NCI-H524 (cell line): ENCODE measurements at regions not wholly inside any gene's neighbourhood (a gene's known extent, or its start where the extent isn't known, plus 50 kb on each side); places are given as distances from the start of the nearest gene placed in this dataset.
A peak's percentile ranks its signal among the peaks of the same experiment; 100 is the strongest.

Source experiments
- DNase-seq, 2 experiments: peaks; one replicate each; lab custom pipeline; 2025; lab: John Stamatoyannopoulos, UW

DNA sequence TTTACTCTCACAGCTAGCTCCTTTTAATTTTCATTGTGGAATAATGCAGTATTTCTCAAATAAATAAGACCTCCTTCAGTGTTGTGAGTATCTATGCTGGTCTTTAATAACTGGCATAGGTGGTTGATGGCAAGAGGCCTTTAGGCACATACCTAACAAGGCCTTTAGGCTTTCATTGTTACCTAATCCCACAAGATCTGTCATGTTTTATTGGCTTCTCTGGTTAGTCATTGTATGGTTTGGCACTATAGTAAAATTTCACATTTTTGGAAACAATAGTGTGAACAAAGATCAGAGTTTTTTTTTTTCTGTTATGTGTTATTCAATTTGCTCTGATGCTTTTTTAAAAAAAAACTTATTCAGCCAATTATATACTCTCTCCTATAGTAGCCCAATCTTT, 89.8 kb upstream of the NEUROD1 start:
- no peak for DNase-seq

DNA sequence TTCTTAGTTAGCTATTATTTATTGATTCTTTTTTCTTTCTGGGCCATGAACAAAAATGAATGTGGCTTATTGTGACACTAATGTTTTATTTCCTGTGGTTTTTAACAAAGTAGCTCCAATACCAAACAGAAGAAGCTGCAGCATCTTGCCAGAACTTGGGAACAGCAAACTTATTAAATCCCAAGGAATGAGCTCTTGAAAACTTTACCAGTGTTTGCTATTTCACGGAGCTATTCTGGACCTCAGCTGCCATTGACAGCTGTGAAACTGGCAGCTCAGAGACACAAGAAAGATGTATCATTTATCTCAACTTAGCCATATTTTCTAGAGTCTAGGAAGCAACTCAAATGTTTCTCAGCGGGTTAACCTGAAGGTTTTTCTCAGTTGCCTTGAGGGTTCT, 91.0 kb upstream of the NEUROD1 start:
- no peak for DNase-seq

- DNase-seq: no peak
Measured at GRCh38 chr2:181772334-181772733, 92.0 kb upstream of the NEUROD1 start.

DNA sequence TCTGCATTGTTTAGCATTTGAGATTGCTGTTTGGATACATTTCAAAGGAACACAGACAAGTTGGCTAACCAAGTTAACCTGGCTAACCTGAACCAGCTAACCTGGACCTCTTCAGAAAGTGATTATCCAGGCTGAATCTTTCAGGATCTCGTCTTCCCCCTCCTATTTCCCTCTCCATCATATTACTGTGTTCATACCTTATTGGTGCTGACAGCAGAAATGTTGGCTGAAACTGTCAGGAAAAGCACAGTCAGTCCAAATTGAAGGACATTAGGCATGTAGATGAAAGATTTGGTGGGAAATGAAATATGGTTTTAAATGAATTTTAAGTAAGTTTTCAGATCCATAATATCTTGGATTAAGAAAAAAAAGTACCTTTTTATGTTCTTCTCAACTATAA, 92.5 kb upstream of the NEUROD1 start:
- DNase-seq: no peak

- DNase-seq: no peak
Measured at GRCh38 chr2:181774685-181775084, 94.4 kb upstream of the NEUROD1 start.

GRCh38 chr2:181776336-181776735, 96.0 kb upstream of the NEUROD1 start:
- DNase-seq: no peak

DNA sequence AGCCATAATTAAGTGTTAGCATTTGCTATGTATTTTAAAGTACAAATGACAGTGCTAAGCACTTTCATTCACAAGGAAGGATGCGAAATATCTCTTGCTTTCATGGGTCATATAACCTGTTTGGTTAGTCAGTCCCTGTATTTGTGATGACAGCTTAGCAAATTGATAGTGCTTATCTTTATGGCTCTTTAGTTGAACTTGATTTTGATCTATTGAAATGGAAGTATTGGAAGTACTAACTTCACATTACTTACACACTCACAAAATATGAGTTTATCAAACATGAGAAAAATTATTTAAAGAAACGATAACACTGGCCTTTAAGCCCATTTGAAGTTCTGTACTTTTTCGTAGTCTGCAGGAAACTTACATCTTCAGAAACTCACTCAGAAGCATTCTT, 97.4 kb upstream of the NEUROD1 start:
- DNase-seq: no peak

GRCh38 chr2:181778621-181779201, 98.4 kb upstream of the NEUROD1 start:
- DNase-seq: no peak

GRCh38 chr2:181779288-181780021, 99.1 kb upstream of the NEUROD1 start:
- no peak for DNase-seq

- no peak for DNase-seq
Measured at GRCh38 chr2:181780047-181780651, 99.8 kb upstream of the NEUROD1 start.

GRCh38 chr2:181780657-181781056, 100.3 kb upstream of the NEUROD1 start:
- DNase-seq: no peak

DNA sequence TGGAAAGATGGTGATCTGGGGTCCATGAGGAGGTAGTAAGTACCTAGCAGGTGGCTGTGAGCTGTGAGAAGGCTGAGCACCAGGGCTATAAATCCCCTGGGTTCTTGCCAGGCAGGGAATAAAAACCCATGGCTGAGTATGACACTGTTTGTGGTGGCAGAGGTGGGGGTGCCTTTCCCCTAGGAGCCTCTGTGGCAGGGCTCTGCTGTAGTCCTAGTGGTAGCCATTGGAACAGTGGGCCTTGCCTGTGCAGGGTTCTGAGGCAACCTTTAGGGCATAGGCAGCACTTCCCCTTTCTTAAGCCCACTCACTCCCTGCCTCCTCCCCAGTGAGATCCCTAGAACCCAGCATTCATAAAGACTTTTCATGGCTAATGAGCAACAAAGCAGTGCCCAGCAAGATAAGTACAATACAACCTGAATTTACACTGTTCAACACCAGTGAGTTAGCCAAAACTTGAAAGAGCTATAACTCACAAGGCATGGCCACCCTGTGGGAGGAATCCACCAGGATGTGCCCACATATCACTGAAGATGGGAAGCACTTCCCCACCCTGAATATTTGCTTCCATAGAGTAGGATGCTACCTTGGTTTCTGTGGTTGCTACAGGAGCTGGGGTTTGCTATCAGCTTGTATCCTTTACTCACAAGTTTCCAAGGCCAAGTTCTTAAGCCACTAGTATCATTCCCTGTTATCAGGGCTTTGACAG, 100.9 kb upstream of the NEUROD1 start:
- peak in 1 of 2 experiments; percentile 20 for DNase-seq

GRCh38 chr2:181782660-181783059, 102.3 kb upstream of the NEUROD1 start:
- no peak for DNase-seq

DNA sequence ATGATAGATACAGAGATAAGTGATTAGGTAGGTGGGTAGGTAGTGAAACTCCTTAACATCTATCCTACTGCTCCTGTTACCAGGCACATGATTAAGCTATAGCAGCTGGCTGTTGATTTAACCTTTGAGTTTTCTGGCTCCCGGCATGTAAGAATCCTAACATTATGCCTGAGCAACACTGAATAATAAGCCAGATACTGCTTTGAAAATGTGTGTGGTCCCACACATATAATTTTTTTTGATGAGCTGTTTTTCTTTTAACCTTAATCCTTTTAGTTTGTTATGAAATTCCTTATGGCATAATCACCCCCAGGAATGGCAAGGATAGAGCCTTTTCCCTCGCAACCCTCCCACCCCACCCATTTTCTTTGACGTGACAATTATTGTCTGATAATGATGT, 104.2 kb upstream of the NEUROD1 start:
- DNase-seq: no peak

DNA sequence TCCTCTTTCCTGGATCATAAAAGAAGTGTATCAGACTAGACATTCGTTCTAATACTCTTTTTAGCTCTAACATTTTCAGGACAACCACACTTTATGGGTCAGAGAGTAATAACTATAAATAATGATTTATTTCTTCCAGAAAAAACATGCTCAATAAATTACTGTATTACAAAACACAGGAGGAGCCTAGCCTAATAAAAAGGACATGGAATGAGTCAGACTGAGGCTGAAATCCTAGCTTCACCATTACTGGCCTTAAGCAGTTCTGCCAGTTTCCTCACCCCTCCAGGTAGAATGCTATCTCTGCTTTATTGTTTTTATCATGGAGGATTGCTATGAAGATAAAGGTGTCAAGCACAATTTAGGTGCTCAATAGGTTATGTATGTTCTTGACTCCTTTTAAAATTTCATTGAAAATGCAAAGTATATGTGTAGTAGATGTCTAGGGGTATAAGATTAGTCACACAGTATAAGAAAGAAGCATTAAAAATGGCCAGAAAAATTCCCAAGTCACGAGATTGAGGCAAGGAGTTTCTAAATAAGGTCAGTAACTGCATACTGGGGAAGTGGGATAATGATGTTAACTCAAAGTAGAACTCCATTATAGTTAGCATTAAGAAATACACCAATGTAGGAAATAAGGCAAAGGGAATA, 105.5 kb upstream of the NEUROD1 start:
- no peak for DNase-seq

DNA sequence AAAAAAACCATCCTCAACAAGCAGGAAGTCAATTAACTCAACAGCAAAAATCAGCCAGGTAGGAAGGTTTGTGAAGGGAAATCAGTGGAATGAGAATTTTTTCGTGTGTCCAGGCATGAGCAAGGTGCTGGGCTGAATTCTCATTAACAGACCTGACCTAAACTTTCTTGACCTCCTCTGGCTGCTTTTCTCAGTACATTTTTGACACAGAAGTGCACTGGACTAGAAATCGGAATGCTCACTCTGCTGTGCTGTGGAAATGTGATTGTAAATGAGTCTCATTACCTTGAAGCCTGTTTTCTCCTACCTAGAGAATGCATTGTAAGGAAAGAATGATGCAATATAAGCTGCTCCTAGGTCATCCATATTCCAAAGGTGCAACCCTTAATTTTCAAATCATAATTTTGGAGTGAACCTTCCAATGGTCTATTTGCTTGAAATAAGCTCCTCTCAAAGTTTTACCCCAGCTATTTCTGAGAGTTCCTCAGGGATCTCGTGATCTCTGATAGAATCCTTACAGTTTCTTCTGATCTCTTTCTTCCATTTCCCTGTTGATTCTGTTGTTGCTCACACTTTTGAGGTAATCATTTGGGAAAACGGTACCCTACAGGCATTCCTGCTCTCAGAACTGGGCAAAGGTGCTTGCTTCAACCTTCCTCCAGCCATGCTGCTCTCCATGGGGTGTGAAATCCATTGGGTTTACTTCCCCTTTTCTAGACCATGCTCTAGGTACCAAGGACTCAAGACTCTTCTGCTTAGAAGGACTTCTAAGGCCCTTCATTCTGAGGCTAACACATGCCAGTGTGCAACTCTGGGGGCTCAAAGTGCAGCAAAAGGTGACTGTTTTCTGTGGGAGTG, 104.9 kb upstream of the ITPRID2 start:
- no peak for DNase-seq

GRCh38 chr2:181787310-181788048, 104.1 kb upstream of the ITPRID2 start:
- DNase-seq: no peak

DNA sequence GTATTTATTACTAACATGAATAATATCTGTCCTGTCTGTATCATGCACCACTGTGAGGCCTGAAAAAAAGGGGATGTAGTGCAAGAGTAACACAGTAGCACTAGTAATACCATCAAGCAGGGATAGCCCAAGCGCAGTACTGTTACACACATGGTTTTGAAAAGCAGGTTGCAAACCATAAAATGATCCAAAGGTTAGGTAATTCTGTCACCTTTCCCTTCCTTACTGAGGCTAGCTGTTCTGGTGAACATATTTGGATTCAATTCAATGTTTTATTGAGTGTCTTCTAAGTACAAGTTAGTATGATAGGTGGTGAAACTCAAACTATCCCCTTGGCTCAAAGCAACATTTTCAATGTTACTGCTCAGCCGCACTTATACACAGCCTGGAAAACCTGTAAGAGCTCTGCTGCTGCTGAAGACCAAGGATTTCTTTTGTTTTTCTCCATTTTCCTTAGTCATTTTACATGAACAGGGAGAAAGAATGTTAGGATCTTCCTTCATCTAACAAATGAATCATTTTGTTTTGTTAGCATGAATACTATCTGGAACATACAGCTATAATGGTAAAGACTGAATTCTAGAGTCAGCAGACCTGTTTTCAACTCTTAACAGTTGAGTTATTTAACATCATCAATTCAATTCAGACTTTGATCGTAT, 102.5 kb upstream of the ITPRID2 start:
- no peak for DNase-seq

GRCh38 chr2:181789827-181790448, 101.6 kb upstream of the ITPRID2 start:
- no peak for DNase-seq
